Peyer's patch (tissue), 4 donors: ENCODE measurements at regions not wholly inside any gene's neighbourhood (a gene's known extent, or its start where the extent isn't known, plus 50 kb on each side); places are given as distances from the start of the nearest gene placed in this dataset.

Experiments
- DNase-seq, 3 donors: peaks; one replicate each; pipeline ENCODE4 v3.0.0-alpha.2; 2017 to 2019
- H3K27ac ChIP-seq, 4 donors: fragments of 200-600 bp; sonication (generic); one replicate each; pipeline ENCODE4 v1.5.1; 2016 to 2019
- H3K27me3 ChIP-seq, 2 donors: fragments of 200-600 bp; sonication (generic); one replicate each; pipeline ENCODE4 v1.5.1; 2019
- H3K36me3 ChIP-seq, 3 donors: fragments of 200-600 bp; sonication (generic); one replicate each; pipeline ENCODE4 v1.5.1; 2016 to 2019
- H3K4me1 ChIP-seq, 4 donors: fragments of 200-600 bp; sonication (generic); one replicate each; pipeline ENCODE4 v1.5.1; 2016 to 2019
- H3K4me3 ChIP-seq, 4 donors: fragments of 200-600 bp; sonication (generic); 1 replicate in 3 of 4; 2 replicates in 1 of 4; pipeline ENCODE4 v1.5.1; 2016 to 2019; ENCODE audit warnings: mild to moderate bottlenecking in 1 of 4
- H3K9me3 ChIP-seq, 4 donors: fragments of 200-600 bp; sonication (generic); one replicate each; pipeline ENCODE4 v1.5.1; 2016 to 2019; ENCODE audit warnings: mild to moderate bottlenecking in 1 of 4
- POLR2A ChIP-seq, 2 donors: fragments of 450-650 bp; IDR thresholded peaks; one replicate each; pipeline ENCODE4 v1.5.1; 2017; ENCODE audit warnings: antibody characterized with exemption in 2 of 2, mild to moderate bottlenecking in 2 of 2, moderate library complexity in 2 of 2
- TF ChIP-seq, protein P1 (sequence below), 6 experiments: fragments of 450-650 bp in 4 of 6; fragments of 200-600 bp in 2 of 6; sonication (generic) in 1 of 6; IDR thresholded peaks; one replicate each; pipeline ENCODE4 v1.5.1; 2017 to 2019; ENCODE audit warnings: antibody characterized with exemption in 6 of 6, mild to moderate bottlenecking in 3 of 6, moderate library complexity in 1 of 6

DNA sequence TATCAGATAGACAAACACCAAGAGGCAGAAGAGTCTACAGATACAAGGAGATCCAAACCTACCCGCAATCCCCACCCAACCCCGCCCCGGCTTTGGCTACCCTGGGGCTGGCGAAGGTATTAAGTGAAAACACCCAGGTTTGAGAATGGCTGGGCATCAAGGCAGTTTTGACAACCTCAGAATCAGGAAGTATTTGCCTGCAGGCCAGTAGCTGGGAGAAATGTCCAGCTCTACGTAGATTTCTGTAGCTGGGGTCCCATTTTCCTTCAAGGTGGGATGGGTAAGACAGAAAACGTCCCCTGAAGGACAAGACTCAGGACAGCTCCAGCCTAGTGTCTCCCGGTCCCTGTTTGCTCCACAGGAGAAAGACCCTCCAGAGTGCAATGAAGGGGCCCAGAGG lies 101.8 kb upstream of the ERG start:
- H3K9me3 ChIP-seq = no peaks in the 10 kb centered on the region
- TF ChIP-seq POLR2A (IDR thresholded peaks at IDR 0.05) = no peak
- TF ChIP-seq, protein P1, sequence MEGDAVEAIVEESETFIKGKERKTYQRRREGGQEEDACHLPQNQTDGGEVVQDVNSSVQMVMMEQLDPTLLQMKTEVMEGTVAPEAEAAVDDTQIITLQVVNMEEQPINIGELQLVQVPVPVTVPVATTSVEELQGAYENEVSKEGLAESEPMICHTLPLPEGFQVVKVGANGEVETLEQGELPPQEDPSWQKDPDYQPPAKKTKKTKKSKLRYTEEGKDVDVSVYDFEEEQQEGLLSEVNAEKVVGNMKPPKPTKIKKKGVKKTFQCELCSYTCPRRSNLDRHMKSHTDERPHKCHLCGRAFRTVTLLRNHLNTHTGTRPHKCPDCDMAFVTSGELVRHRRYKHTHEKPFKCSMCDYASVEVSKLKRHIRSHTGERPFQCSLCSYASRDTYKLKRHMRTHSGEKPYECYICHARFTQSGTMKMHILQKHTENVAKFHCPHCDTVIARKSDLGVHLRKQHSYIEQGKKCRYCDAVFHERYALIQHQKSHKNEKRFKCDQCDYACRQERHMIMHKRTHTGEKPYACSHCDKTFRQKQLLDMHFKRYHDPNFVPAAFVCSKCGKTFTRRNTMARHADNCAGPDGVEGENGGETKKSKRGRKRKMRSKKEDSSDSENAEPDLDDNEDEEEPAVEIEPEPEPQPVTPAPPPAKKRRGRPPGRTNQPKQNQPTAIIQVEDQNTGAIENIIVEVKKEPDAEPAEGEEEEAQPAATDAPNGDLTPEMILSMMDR (IDR thresholded peaks at IDR 0.05) = no peak
- no peaks in the 10 kb centered on the region for H3K4me1 ChIP-seq
- H3K27ac ChIP-seq = no peak overlapping the region
- no peaks in the 10 kb centered on the region for H3K27me3 ChIP-seq
- H3K4me3 ChIP-seq = no peak overlapping the region
- DNase-seq = no peak
- no peaks in the 10 kb centered on the region for H3K36me3 ChIP-seq

DNA sequence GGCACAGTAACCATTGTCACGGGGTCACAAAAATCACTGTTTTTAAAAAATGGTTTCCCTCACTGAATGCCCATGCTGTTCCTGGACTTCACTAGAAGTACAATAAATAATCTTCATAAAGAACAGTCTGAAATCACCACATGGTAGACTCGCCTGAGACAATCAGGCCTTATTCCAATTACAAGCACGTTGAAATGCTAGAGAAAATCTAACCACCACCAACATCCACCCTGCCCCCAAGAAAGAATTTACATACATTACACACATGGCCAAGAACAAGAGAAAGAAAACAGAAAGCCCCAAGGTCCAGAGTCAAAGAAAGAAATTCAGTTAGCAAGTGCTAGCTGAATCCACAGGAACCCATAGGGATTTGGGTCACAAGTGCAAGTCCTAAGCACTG lies 107.0 kb upstream of the ERG start:
- Histone ChIP-seq H3K4me3 (no peak overlapping the region), H3K4me1 (no peaks in the 10 kb centered on the region), H3K9me3 (no peaks in the 10 kb centered on the region), H3K36me3 (no peaks in the 10 kb centered on the region), H3K27ac (no peak overlapping the region), H3K27me3 (no peaks in the 10 kb centered on the region)
- TF ChIP-seq, protein P1 (IDR thresholded peaks at IDR 0.05) = no peak
- no peak for TF ChIP-seq POLR2A (IDR thresholded peaks at IDR 0.05)
- DNase-seq = no peak

DNA sequence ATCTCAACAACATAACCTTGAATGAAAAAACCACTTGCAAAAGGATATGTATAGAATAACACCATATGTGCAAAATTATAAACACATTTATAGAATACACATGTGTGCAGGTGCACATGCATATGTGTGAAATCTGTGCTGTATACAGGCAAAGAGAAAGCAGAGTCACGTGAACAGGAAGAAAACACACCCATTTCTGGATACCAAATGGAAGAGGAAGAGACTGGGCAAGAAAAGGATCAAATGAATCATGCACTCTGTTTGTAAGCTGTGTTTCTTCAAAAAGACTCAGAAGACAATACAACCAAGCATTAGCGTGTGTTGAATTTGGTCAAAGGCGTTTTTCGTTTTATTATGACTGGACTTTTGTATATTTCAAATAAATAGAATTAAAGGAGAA lies 111.3 kb upstream of the ERG start:
- Histone ChIP-seq H3K4me1 (no peaks in the 10 kb centered on the region), H3K27me3 (no peaks in the 10 kb centered on the region), H3K27ac (no peak overlapping the region), H3K36me3 (no peaks in the 10 kb centered on the region), H3K9me3 (no peaks in the 10 kb centered on the region), H3K4me3 (no peak overlapping the region)
- TF ChIP-seq POLR2A (IDR thresholded peaks at IDR 0.05) = no peak
- TF ChIP-seq, protein P1 (IDR thresholded peaks at IDR 0.05) = no peak
- DNase-seq = no peak

DNA sequence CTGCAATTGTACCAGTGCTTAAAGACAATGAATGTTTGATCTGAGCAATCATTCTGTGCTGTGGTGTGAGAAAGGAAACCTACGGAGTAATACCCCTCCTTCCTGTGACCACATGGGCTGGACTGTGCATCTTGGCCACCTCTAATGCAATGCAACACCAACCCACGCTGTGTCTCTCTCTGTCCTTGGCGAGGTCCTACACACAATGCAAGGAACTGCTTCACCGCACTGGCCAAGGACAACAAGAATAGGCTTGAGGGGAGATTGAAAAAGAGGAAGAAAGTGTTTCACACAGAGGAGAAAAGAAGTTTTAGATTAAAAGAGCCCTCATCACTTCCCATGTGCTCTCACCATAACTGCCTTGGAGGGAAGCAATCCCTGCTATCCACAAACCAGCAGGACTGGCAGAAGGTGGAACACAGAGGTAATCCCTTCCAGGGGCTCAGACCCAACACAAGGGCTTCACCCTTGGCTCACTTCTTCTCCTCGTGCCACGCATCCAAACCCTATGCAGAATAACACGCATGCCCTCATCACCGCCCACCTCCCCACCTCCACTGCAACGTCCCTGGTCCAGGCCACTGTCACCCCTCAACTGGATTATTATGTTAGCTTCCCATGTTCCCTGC lies 112.5 kb upstream of the ERG start:
- H3K4me1 ChIP-seq = no peaks in the 10 kb centered on the region
- no peak overlapping the region for H3K4me3 ChIP-seq
- no peak overlapping the region for H3K27ac ChIP-seq
- no peaks in the 10 kb centered on the region for H3K27me3 ChIP-seq
- no peak for TF ChIP-seq POLR2A (IDR thresholded peaks at IDR 0.05)
- TF ChIP-seq, protein P1 (IDR thresholded peaks at IDR 0.05) = no peak
- no peak for DNase-seq
- H3K9me3 ChIP-seq = no peaks in the 10 kb centered on the region
- H3K36me3 ChIP-seq = no peaks in the 10 kb centered on the region

DNA sequence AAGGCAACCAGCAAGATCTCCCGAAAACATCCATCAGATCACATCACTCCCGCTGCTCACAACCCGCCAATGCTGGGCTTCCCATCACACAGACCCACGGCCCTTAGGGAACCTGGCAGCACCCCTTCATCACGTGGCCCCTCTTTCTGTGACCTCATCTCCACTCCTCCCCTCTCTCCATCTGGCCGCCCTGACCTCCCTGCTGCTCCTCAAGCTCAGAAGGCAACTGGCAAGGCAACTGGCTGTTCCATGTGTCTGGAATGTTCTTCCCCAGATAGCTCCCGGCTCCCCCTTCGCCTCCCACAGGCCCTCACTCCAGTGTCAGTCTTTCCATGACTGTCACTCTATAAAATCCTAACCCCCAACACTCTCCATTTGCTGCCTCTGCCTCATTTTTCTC lies 113.0 kb upstream of the ERG start:
- H3K4me3 ChIP-seq = no peak overlapping the region
- H3K4me1 ChIP-seq = no peaks in the 10 kb centered on the region
- TF ChIP-seq POLR2A (IDR thresholded peaks at IDR 0.05) = no peak
- TF ChIP-seq, protein P1 (IDR thresholded peaks at IDR 0.05) = no peak
- DNase-seq = no peak
- no peak overlapping the region for H3K27ac ChIP-seq
- H3K27me3 ChIP-seq = no peaks in the 10 kb centered on the region
- no peaks in the 10 kb centered on the region for H3K9me3 ChIP-seq
- no peaks in the 10 kb centered on the region for H3K36me3 ChIP-seq

DNA sequence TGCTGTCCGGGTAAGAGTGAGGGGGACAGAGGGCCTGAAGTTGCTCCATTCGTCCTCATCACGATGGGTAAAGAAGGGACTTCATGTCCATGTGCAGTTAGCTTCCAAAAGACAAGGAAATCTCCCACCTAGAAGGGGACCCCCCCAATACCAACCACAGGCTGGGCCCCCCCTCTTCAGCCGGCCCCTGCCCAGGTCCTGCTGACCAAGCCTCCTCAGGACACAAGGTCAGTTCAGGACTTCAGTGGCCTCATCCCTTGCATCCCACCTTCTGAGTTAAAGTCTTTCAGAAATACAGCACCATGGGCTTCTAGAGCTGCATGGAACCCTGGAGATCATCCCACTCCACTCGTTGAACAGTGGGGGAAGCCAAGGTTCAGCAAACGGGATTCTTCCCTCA lies 115.4 kb upstream of the ERG start:
- Histone ChIP-seq H3K4me1 (no peaks in the 10 kb centered on the region), H3K27ac (no peak overlapping the region), H3K27me3 (no peaks in the 10 kb centered on the region), H3K36me3 (no peaks in the 10 kb centered on the region), H3K9me3 (no peaks in the 10 kb centered on the region), H3K4me3 (no peak overlapping the region)
- TF ChIP-seq POLR2A (IDR thresholded peaks at IDR 0.05) = no peak
- DNase-seq = no peak
